HCT116 (cell line): ENCODE measurements at regions not wholly inside any gene's neighbourhood (a gene's known extent, or its start where the extent isn't known, plus 50 kb on each side); places are given as distances from the start of the nearest gene placed in this dataset.

Source experiments
- ATAC-seq: fragments of 200-7000 bp; cut with Tn5 transposase; 2 replicates; pipeline ENCODE4 v1.9.1; 2020; ENCODE audit warnings: mild to moderate bottlenecking, moderate library complexity
- BruUV-seq: library from RNA; stranded (reverse); fragments of 400-500 nt; replicated peaks from 2 replicates; lab custom pipeline; 2021; lab: Mats Ljungman, UMichigan
- CTCF ChIA-PET: fragments of 300-600 bp; sonication (Branson Sonifier 250); formaldehyde crosslinking; loops from one replicate; lab custom pipeline; 2021; ENCODE audit warnings: antibody characterized with exemption; lab: Charles Lee
- POLR2A ChIA-PET: fragments of 300-600, 350-600 bp; sonication (Branson Sonifier 250); formaldehyde crosslinking; loops from one replicate; lab custom pipeline; 2021; ENCODE audit warnings: antibody characterized with exemption; lab: Charles Lee
- RAD21 ChIA-PET, 2 experiments: fragments of 300-600 bp; sonication (Branson Sonifier 250); formaldehyde crosslinking; loops; one replicate each; lab custom pipeline; 2023; ENCODE audit warnings: low total read pairs in 2 of 2; ENCODE audit not compliant: uncharacterized antibody in 2 of 2, unreplicated experiment in 2 of 2, low non-redundant PET in 1 of 2; lab: Charles Lee
- DNase-seq: peaks from one replicate; pipeline ENCODE4 v3.0.0-alpha.2; 2010; ENCODE audit warnings: low read depth, low spot score
- H2AFZ ChIP-seq: fragments of 200-600 bp; shearing (Covaris generic), sonication (generic); 2 replicates; pipeline ENCODE4 v1.6.1; 2017; ENCODE audit warnings: low read depth, mixed run types, mixed read lengths, antibody characterized with exemption, low read length; ENCODE audit not compliant: poor library complexity, severe bottlenecking
- H3K27ac ChIP-seq: 2 replicates; pipeline ENCODE4 v1.5.1; 2012; ENCODE audit warnings: low read depth, low read length
- H3K27me3 ChIP-seq: fragments of 200-600 bp; sonication (generic); 2 replicates; pipeline ENCODE4 v1.6.1; 2016; ENCODE audit warnings: mixed run types, low read length, mixed read lengths; ENCODE audit not compliant: insufficient read depth
- H3K36me3 ChIP-seq, 2 experiments: fragments of 200-500 bp in 1 of 2; fragments of 200-600 bp in 1 of 2; sonication (Bioruptor generic) in 1 of 2; sonication (generic) in 1 of 2; 2 replicates each; pipeline versions ENCODE4 v1.5.1 to v1.6.1; 2014 to 2016; ENCODE audit warnings: low read length in 2 of 2, inconsistent platforms in 1 of 2, mixed read lengths in 1 of 2, mixed run types in 1 of 2; ENCODE audit not compliant: insufficient read depth in 2 of 2, control insufficient read depth in 1 of 2
- H3K4me1 ChIP-seq, 2 experiments: fragments of 200-600 bp in 1 of 2; sonication (generic) in 1 of 2; 2 replicates each; pipeline versions ENCODE4 v1.5.1 to v1.6.1; 2012 to 2017; ENCODE audit warnings: low read length in 2 of 2, inconsistent platforms in 1 of 2, mild to moderate bottlenecking in 1 of 2, mixed read lengths in 1 of 2, mixed run types in 1 of 2, moderate library complexity in 1 of 2; ENCODE audit not compliant: insufficient read depth in 2 of 2, control insufficient read depth in 1 of 2
- H3K4me2 ChIP-seq: fragments of 200-600 bp; sonication (generic); 2 replicates; pipeline ENCODE4 v1.6.1; 2017; ENCODE audit warnings: mixed run types, low read length, mixed read lengths
- H3K4me3 ChIP-seq, 2 experiments: fragments of 200-600 bp in 1 of 2; sonication (generic) in 1 of 2; replicated peaks in 1 of 2; 2 replicates each; pipeline ENCODE4 v1.5.1; 2011 to 2016; ENCODE audit warnings: low read length in 2 of 2, control low read depth in 1 of 2, low read depth in 1 of 2, mild to moderate bottlenecking in 1 of 2, mixed read lengths in 1 of 2, mixed run types in 1 of 2
- H3K79me2 ChIP-seq: fragments of 200-600 bp; sonication (generic); 2 replicates; pipeline ENCODE4 v1.6.1; 2017; ENCODE audit warnings: mild to moderate bottlenecking, mixed run types, low read length, moderate library complexity, mixed read lengths; ENCODE audit not compliant: insufficient read depth
- H3K9ac ChIP-seq: fragments of 200-600 bp; sonication (generic); 2 replicates; pipeline ENCODE4 v1.6.1; 2016; ENCODE audit warnings: low read length, mixed read lengths
- H3K9me2 ChIP-seq: fragments of 200-600 bp; sonication (generic), shearing (Covaris generic); 2 replicates; pipeline ENCODE4 v1.6.1; 2017; ENCODE audit warnings: mixed run types, mild to moderate bottlenecking, moderate library complexity; ENCODE audit not compliant: insufficient read depth
- H3K9me3 ChIP-seq, 2 experiments: fragments of 200-500 bp in 1 of 2; fragments of 200-600 bp in 1 of 2; sonication (Bioruptor generic) in 1 of 2; sonication (generic) in 1 of 2; 2 replicates each; pipeline ENCODE4 v1.6.1; 2014 to 2017; ENCODE audit warnings: low read length in 2 of 2, mixed read lengths in 2 of 2, inconsistent platforms in 1 of 2, low read depth in 1 of 2, mild to moderate bottlenecking in 1 of 2, mixed run types in 1 of 2, moderate library complexity in 1 of 2; ENCODE audit not compliant: control insufficient read depth in 1 of 2, insufficient read depth in 1 of 2
- H4K20me1 ChIP-seq: fragments of 200-600 bp; sonication (generic), shearing (Covaris generic); 2 replicates; pipeline ENCODE4 v1.6.1; 2017; ENCODE audit warnings: mixed run types, mild to moderate bottlenecking, moderate library complexity; ENCODE audit not compliant: insufficient read depth
- ATF3 ChIP-seq: IDR thresholded peaks from 2 replicates; pipeline ENCODE4 v1.6.1; 2012
- CTCF ChIP-seq, 3 experiments: fragments of 200-600 bp in 1 of 3; sonication (generic) in 1 of 3; IDR thresholded peaks in 2 of 3; conservative IDR thresholded peaks in 1 of 3; 2 replicates each; pipeline ENCODE4 v1.5.1; 2012 to 2017; ENCODE audit warnings: low read depth in 2 of 3, low read length in 2 of 3, antibody characterized with exemption in 1 of 3, borderline replicate concordance in 1 of 3, control low read depth in 1 of 3, mild to moderate bottlenecking in 1 of 3, mixed read lengths in 1 of 3, mixed run types in 1 of 3, moderate library complexity in 1 of 3; ENCODE audit not compliant: insufficient read depth in 1 of 3
- EGR1 ChIP-seq: IDR thresholded peaks from 2 replicates; pipeline ENCODE4 v1.6.1; 2012; ENCODE audit warnings: low read depth
- ELF1 ChIP-seq: IDR thresholded peaks from 2 replicates; pipeline ENCODE4 v1.6.1; 2012; ENCODE audit warnings: low read depth, borderline replicate concordance
- EZH2 ChIP-seq: fragments of 200-600 bp; sonication (generic); IDR thresholded peaks from 2 replicates; pipeline ENCODE4 v1.6.1; 2017; ENCODE audit warnings: antibody characterized with exemption, mixed run types
- FOSL1 ChIP-seq: IDR thresholded peaks from 2 replicates; pipeline ENCODE4 v1.6.1; 2012; ENCODE audit warnings: low read depth
- JUND ChIP-seq: IDR thresholded peaks from 2 replicates; pipeline ENCODE4 v1.6.1; 2012
- MAX ChIP-seq: IDR thresholded peaks from 2 replicates; pipeline ENCODE4 v1.6.1; 2012
- POLR2A ChIP-seq: IDR thresholded peaks from 2 replicates; pipeline ENCODE4 v1.7.0; 2011; ENCODE audit warnings: borderline replicate concordance; ENCODE audit not compliant: insufficient read depth, insufficient read length; ENCODE audit errors: extremely low read depth
- RAD21 ChIP-seq: IDR thresholded peaks from 2 replicates; pipeline ENCODE4 v1.6.1; 2012; ENCODE audit warnings: low read depth, mild to moderate bottlenecking
- REST ChIP-seq: IDR thresholded peaks from 2 replicates; pipeline ENCODE4 v1.6.1; 2012; ENCODE audit warnings: low read depth
- SP1 ChIP-seq: IDR thresholded peaks from 2 replicates; pipeline ENCODE4 v1.6.1; 2012; ENCODE audit warnings: low read depth
- SRF ChIP-seq: IDR thresholded peaks from 2 replicates; pipeline ENCODE4 v1.6.1; 2012; ENCODE audit warnings: low read depth
- ZBTB33 ChIP-seq: IDR thresholded peaks from 2 replicates; pipeline ENCODE4 v1.6.1; 2011; ENCODE audit warnings: mild to moderate bottlenecking, low read length, moderate library complexity; ENCODE audit not compliant: insufficient replicate concordance; ENCODE audit errors: extremely low read depth
- ZFX ChIP-seq: fragments of 450-650 bp; IDR thresholded peaks from 2 replicates; pipeline ENCODE4 v1.6.1; 2017
- ZNF274 ChIP-seq: fragments of 200-500 bp; sonication (Bioruptor generic); IDR thresholded peaks from 2 replicates; pipeline ENCODE4 v1.6.1; 2014; ENCODE audit warnings: mild to moderate bottlenecking, low read depth, low read length, inconsistent platforms
- intact Hi-C: fragments of 100-400 bp; cut with micrococcal nuclease; formaldehyde crosslinking; loops from 2 replicates; pipeline ENCODE4 v1.10.0; 2022

GRCh38 chr2:152260939-152261338 is 74.0 kb upstream of the FMNL2 start:
- no peaks in the 10 kb centered on the region for H4K20me1 ChIP-seq
- no peak overlapping the region for H3K4me2 ChIP-seq
- H3K9me2 ChIP-seq: no peaks in the 10 kb centered on the region
- ChIA-PET POLR2A (no interaction called here), RAD21 (no interaction called here), CTCF (no interaction called here)
- intact Hi-C loops: no loop called here
- DNase-seq: no peak
- TF ChIP-seq EGR1 (no peak), FOSL1 (no peak), RAD21 (no peak), SRF (no peak), JUND (no peak), REST (no peak), ZNF274 (no peak), ZFX (no peak), EZH2 (no peak), CTCF (IDR thresholded peaks at IDR 0.05 in 2 of 3, conservative IDR thresholded peaks at IDR 0.05 in 1 of 3; ENCODE audit: borderline replicate concordance in 1 of 3, insufficient read depth in 1 of 3, low read depth in 2 of 3, low read length in 2 of 3) (no peak), ATF3 (no peak), ELF1 (no peak), SP1 (no peak), ZBTB33 (no peak), POLR2A (no peak), MAX (no peak)
- no peak overlapping the region for H3K4me3 ChIP-seq
- H3K9ac ChIP-seq: no peak overlapping the region
- no peaks in the 10 kb centered on the region for H3K9me3 ChIP-seq
- no peaks in the 10 kb centered on the region for H3K4me1 ChIP-seq
- H3K36me3 ChIP-seq: no peaks in the 10 kb centered on the region
- BruUV-seq: no TSS peak
- no peaks in the 10 kb centered on the region for H3K27me3 ChIP-seq
- H2AFZ ChIP-seq: no peak overlapping the region
- no peaks in the 10 kb centered on the region for H3K79me2 ChIP-seq
- no peak overlapping the region for H3K27ac ChIP-seq
- ATAC-seq: no peak
